ENCODE measurements at regions not wholly inside any gene's neighbourhood (a gene's known extent, or its start where the extent isn't known, plus 50 kb on each side); places are given as distances from the start of the nearest gene placed in this dataset.
A peak's percentile ranks its signal among the peaks of the same experiment; 100 is the strongest.

DNA sequence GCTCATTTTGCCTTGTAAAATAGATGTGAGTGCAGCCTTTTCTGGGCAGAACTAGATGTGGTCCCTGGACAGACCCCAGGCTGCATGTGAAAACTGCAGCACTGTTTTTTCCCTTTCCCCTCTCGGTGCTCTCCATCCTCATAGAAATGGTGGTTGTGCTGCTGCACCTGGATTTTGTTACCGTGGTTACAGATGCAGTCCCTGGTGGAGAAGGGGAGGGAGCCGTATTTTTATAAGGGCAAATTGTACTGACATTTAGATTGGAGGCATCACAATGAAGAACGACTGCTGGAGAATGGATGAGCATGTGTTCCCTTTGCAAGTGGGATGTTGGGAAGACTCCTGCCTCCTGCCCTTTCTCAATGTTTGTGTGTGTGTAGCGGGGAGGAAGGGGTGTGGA is 469.9 kb downstream of the CCSER2 start:
- no peak for DNase-seq

DNA sequence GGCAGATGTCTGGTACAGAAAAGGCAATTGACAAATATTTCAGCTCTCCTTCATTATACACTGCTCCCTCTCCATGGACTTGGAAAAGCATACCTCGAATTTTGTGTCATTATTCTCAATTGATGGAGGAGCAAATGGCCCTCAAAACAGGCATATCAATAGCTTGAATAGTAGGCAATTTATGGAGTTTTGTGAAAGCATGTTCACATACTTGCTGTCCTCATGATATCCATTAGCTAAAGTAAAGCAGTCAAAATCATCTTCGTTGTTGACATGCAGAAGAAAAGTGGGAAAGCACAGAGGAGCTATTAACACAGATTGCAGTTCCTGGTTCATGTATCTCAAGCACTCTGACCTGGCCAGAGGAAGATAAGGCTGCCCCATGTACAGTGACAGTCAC is 472.8 kb downstream of the CCSER2 start:
- DNase-seq, result no peak

DNA sequence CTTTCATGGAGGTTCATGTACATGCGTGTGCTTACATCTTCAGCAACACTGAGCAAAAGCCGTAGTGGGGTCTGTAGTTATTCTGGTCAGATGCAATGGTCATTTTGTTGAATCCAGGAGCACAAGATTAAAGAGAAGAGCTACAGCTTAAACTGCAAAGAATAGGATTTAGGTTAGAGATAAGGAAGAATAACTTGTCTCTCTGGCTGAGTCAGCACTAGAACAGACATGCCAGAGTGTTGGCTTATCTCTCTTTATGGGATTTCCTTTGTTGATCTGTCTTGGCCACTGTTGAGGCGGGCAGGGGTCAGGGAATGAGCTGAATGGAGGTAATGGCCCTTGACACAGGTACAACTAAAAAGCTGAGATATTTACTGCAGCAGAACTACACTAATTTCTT is 473.5 kb downstream of the CCSER2 start:
- no peak for DNase-seq

- DNase-seq, result no peak
These were observed 476.8 kb downstream of the CCSER2 start for GRCh38 chr10:84805149-84805548.

DNA sequence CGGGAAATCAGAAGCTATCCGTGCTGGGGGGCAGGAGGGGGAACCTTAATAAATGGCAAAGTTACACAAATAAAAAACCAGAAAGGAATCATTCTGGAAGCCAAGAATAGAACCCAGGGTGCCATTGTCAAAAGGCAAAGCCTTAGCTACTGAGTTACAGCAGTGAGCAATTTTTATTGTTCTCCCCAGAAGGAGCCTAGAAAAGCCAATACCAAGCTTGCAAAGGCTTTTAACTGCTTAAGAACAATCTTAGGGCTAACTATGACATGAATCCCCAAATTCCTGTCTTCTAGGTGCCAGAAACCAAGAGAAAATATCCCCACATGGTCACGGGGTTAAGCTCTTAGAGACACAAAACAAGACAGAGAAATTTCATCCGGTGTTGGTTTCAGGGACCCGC is 482.7 kb downstream of the CCSER2 start:
- no peak for DNase-seq

GRCh38 chr10:84818961-84819360 is 490.6 kb downstream of the CCSER2 start:
- DNase-seq, result no peak

- no peak for DNase-seq
These were observed 491.7 kb downstream of the CCSER2 start for GRCh38 chr10:84820120-84820519.

- no peak for DNase-seq
These were observed 492.2 kb downstream of the CCSER2 start for GRCh38 chr10:84820596-84820995.

DNA sequence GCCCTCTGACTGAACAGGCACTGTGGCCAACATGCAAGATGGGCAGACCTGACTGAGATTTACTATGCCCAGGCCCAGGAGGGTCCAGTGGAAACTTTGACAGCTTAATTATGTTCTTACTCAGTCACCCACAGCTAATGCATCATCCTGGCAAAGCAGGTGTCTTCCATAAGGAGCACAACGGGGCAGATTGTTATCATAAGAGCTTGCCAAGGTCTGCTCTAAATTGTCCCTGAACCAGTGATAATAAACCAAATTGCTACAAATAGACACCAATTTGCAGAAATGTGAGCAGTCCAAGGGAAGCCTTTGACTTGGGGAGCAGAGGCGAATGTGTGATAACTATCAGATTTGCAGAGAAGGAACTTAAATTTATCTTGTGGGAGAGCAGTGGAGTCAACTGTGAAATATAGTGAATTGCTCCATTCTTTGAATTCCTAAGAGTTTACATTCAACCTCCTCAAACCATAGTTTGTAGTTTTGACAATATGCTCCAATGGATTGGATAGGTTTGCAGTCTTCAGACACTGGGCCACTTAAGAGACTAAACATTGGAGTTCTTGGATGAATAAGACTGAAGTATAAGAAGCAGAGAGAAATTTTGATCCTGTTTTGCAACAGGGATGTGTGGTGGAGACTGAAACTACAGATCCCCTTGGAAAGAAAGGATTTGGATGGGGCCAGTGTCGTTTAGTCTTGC is 494.7 kb downstream of the CCSER2 start:
- peak; percentile 71 for DNase-seq

GRCh38 chr10:84824525-84824924 is 496.1 kb downstream of the CCSER2 start:
- no peak for DNase-seq

GRCh38 chr10:84825330-84825729 is 496.9 kb downstream of the CCSER2 start:
- DNase-seq, result peak; percentile 89

DNA sequence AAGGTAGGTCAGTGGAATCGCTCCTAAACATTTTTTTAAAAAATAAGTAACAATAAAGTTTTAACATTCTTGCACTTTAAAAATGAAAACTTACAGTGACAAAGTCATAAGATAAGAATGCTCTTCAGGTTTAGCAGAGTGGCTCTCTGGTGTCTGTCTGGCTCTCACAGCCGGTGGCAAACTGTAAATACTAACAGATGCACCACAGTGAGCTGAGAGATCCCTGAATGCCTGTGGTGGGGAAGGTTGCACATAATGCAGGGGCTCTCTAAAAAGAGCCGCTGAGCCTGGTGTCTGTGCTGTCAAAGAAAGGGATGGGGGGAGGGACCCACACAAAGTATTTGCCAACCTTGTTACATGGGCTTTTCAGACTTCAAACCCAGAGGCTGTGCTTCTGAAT is 498.3 kb downstream of the CCSER2 start:
- peak; percentile 72 for DNase-seq

GRCh38 chr10:84829131-84829530 is 500.7 kb downstream of the CCSER2 start:
- peak; percentile 53 for DNase-seq

DNA sequence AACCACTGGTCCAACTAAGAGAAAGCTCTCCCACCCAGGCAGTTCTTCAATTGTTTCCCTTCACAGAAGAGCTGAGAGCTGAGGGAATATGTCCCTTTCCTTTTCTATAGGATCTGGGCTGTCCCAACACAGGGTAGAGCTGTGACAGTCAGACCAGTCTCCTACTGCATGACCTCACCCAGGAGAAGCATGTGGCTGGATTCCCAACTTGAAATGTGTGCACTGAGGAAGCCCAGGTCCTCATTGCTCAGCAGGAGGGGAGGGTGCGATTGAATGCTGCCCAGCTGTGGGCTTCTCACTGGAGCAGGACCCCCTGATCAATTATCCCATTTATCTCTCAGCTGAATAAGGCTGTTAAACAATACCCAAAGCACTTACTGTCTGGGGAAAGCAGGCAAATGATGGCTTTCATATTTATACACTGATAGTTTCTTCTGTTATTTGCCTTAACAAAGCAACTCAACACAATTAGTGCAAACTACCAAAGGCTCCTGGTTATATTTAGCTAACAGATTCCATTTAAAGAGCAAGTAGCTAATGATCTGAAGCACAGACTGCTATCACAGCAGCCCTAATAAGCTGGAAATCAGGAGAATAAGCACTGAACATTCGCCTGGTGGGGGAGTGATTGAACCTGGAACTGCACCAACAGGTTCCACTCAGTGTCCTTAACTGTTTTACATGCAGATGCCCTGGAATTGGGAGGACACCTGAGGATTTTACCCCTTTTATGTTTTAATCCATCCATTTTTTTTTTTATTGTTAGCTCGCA is 508.8 kb downstream of the CCSER2 start:
- no peak for DNase-seq

DNA sequence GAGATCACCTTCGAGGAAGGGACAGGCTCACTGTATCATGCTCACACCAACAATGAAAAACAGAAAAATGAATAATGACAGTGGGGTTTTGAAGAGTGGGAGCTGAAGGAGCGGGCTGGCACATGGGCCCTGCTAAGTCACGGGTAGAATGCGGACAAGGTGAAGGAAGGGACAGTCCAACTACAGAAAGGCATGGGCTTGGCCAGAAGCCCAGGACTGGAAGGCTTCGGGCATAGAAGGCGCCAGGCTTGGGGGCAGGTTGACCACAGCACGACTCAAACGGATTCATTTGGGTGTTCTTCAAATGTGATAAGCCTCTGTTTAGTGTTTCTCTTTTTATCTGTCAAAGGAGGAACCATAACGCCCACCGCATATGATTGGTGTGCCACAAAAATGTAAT is 509.5 kb downstream of the CCSER2 start:
- no peak for DNase-seq

DNA sequence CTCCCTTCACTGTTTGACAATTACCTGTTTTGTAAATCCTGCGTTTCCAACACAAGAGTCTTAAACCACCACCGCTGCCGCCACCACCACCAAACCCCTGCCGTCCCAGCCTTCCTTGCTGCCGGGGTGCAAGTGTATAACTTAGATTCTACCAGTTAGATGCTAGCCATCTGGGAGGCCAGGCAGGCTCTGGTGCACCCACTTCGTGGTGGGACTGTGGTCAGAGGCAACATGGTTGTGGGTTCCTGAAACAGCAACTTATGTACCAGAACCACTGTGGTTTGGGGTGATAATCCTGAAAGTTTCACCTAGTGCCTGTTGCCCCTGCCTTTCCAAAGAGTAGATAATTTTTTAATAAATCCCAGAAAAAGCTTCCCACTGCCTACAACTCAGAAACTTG is 510.5 kb downstream of the CCSER2 start:
- DNase-seq, result no peak

- DNase-seq, result no peak
These were observed 514.2 kb downstream of the CCSER2 start for GRCh38 chr10:84842593-84842992.

GRCh38 chr10:84844461-84844860 is 516.1 kb downstream of the CCSER2 start:
- DNase-seq, result no peak

- no peak for DNase-seq
These were observed 517.4 kb downstream of the CCSER2 start for GRCh38 chr10:84845628-84846261.

DNA sequence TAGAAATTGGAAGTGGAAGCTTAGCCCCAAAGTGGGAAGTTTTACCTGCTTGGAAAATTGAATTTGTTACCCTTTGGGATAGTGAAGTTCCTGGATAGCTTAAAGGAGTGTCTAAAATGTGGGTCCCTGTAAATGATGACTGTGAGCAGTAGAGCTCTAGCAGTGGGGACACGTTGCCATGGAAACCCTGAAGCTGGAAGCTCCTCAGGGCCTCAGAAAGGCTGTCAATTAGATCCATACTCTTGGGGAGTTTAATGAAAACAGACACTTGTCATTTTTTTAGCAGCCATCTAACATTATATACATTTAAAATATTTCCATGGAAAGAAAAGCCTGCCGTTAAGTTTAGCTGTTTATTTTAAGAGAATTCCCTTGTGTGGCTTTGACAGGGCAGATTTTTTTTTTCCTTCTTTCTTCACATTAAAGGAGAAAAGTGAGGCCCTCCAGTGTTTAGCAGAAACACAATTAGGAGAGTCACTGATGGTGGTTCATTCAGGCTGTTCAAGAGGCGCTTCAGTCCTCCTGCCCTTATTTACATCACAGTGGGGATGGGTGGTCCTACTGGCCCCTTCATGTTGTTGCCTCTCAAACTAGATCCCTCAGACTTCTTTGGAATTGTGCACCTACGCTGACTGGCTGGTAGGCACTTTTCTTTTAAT is 518.4 kb downstream of the CCSER2 start:
- DNase-seq, result no peak

DNA sequence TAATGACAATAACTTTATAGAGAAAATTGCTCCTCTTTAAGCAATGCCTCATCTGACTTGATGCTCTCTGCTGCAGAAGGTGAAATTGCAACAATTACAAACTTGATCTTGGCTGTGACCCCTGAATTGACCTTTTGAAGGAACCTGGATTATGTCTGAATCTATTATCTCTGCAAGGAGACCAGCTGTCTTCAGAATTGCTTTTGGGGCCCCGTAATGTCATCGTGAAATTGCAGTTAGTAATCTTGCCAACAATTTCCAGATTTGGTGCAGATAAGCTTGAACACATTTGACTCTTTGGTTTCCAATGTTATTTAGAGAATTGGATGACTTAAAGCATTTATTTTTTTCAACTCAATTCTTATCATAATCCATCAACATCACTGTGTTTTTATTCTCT is 520.6 kb downstream of the CCSER2 start:
- DNase-seq, result no peak

- no peak for DNase-seq
These were observed 522.4 kb downstream of the CCSER2 start for GRCh38 chr10:84850826-84851225.

GRCh38 chr10:84854439-84854838 is 526.0 kb downstream of the CCSER2 start:
- DNase-seq, result peak; percentile 13
